IPS-18a (cell line): ENCODE measurements at regions not wholly inside any gene's neighbourhood (a gene's known extent, or its start where the extent isn't known, plus 50 kb on each side); places are given as distances from the start of the nearest gene placed in this dataset.
"Not testable (repeated sequence)": the region's sequence is repeated elsewhere in the genome, so short reads cannot be mapped to it uniquely, and the experiment has no call there.

Experiments used
- H3K27ac ChIP-seq: one replicate; pipeline ENCODE4 v1.5.1; 2013; ENCODE audit warnings: low read length
- H3K27me3 ChIP-seq: one replicate; pipeline ENCODE4 v1.6.1; 2013; ENCODE audit warnings: mild to moderate bottlenecking, low read length; ENCODE audit not compliant: control insufficient read depth, insufficient read depth
- H3K36me3 ChIP-seq: one replicate; pipeline ENCODE4 v1.6.1; 2013; ENCODE audit warnings: low read depth, low read length; ENCODE audit not compliant: control insufficient read depth
- H3K4me1 ChIP-seq: one replicate; pipeline ENCODE4 v1.6.1; 2013; ENCODE audit warnings: low read depth, low read length; ENCODE audit not compliant: control insufficient read depth
- H3K4me3 ChIP-seq: one replicate; pipeline ENCODE4 v1.5.1; 2013; ENCODE audit warnings: low read length
- H3K9ac ChIP-seq: one replicate; pipeline ENCODE4 v1.6.1; 2013; ENCODE audit warnings: mild to moderate bottlenecking, low read length, moderate library complexity
- H3K9me3 ChIP-seq: one replicate; pipeline ENCODE4 v1.6.1; 2013; ENCODE audit warnings: low read depth, low read length; ENCODE audit not compliant: control insufficient read depth

DNA sequence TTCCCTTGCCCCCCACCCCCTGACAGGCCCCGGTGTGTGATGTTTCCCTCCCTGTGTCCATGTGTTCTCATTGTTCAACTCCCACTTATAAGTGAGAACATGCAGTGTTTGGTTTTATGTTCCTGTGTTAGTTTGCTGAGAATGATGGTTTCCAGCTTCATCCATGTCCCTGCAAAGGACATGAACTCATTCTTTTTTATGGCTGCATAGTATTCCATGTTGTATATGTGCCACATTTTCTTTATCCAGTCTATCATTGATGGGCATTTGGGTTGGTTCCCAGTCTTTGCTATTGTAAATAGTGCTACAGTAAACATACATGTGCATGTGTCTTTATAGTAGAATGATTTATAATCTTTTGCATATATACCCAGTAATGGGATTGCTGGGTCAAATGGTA, 287.4 kb downstream of the UTRN start:
- not testable (repeated sequence) for H3K27me3 ChIP-seq, H3K9ac ChIP-seq, H3K4me1 ChIP-seq, H3K9me3 ChIP-seq, H3K4me3 ChIP-seq, H3K27ac ChIP-seq, H3K36me3 ChIP-seq

DNA sequence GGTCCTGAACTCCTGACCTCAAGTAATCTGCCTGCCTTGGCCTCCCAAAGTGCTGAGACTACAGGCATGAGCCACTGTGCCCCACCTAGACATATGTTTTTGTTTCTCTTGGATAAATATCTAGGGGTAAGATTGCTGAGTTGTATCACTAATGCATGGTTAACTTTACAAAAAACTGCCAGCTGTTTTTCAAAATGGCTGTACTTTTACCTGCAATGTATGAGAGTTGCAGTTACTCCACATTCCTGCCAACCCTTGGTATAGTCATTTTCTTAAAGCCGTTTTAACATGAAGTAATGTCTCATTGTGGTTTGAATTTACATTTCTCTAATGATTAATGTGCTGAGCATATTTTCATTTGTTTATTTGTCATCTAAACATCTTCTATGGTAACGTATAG, 289.7 kb downstream of the UTRN start:
- Histone ChIP-seq H3K9me3 (no peaks in the 10 kb centered on the region), H3K27ac (no peak overlapping the region), H3K9ac (no peak overlapping the region), H3K4me3 (no peak overlapping the region), H3K36me3 (no peaks in the 10 kb centered on the region), H3K4me1 (no peaks in the 10 kb centered on the region), H3K27me3 (no peaks in the 10 kb centered on the region)

DNA sequence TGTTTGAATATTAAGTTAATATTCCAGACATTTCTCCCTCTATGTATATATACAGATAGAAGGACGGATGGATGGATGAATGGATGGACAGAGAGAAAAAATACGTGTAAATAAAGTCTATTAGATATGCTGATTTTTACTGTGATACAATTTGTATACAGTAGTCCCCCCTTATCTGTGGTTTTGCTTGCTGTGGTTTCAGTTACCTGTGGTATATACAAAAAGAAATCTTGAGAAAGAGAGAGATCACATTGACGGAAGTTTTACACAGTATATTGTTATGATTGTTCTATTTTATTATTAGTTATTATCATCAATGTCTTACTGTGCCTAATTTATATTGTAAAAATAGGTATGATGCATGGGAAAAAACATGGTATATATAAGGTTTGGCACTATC, 290.2 kb downstream of the UTRN start:
- no peak overlapping the region for H3K27ac ChIP-seq
- H3K4me3 ChIP-seq, result no peak overlapping the region
- no peak overlapping the region for H3K9ac ChIP-seq
- no peaks in the 10 kb centered on the region for H3K27me3 ChIP-seq
- no peaks in the 10 kb centered on the region for H3K36me3 ChIP-seq
- no peaks in the 10 kb centered on the region for H3K4me1 ChIP-seq
- H3K9me3 ChIP-seq, result no peaks in the 10 kb centered on the region

DNA sequence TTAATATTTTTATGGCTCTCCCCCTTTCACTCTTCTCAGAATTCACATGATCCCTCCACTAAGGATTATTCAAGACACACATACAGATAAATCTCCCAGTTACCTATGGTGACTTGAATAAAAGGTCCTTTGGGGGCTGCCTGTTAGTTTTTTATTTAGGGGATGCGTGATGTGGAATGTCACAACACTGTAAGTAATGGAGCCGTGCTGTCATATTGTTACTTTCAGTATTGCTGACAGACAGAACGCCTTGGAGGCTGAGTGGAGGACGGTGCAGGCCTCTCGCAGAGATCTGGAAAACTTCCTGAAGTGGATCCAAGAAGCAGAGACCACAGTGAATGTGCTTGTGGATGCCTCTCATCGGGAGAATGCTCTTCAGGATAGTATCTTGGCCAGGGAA, 291.7 kb downstream of the UTRN start:
- Histone ChIP-seq H3K9me3 (no peaks in the 10 kb centered on the region), H3K27me3 (no peaks in the 10 kb centered on the region), H3K27ac (no peak overlapping the region), H3K4me3 (no peak overlapping the region), H3K4me1 (no peaks in the 10 kb centered on the region), H3K36me3 (no peaks in the 10 kb centered on the region), H3K9ac (no peak overlapping the region)

DNA sequence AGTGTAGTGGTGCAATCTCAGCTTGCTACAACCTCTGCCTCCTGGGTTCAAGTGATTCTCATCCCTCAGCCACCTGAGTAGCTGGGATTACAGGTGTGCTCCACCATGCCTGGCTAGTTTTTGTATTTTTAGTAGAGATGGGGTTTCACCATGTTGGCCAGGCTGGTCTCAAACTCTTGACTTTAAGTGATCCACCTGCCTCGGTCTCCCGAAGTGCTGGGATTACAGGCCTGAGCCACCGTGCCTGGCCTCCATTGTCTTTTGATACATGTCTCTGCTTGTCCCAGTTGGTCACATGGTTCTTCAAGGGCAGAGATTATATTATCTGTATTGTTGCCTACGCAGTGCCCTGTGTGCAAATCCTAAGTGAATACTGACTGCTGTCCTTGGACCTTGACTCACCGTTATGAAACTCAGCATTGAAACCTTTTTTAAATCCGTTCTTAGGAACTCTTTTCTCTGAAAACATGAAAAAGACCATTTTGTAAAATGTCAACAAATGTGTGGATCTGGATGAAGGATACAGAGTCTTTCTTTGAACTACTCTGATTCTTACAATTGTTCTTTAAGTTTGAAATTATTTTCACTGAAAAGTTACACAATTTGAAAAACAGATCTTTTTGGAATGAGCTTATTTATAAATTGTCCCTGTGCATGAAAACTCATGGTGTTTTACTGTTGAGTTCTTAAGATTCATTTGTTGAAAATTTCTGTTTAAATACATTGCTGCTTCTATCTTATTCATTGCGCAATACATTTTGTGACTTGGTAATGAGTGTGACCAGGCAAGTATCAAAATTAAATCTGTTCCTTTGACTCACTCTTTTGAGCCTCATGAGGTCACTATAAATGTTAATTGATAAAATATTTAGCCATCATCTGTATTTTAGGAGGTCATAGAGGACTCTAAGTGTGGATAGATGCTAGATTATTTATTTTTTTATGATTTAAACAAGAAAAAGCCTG, 293.5 kb downstream of the UTRN start:
- peaks cover 15% of the 10 kb centered on the region for H3K4me1 ChIP-seq
- H3K27me3 ChIP-seq, result no peaks in the 10 kb centered on the region
- no peak overlapping the region for H3K4me3 ChIP-seq
- no peaks in the 10 kb centered on the region for H3K9me3 ChIP-seq
- H3K27ac ChIP-seq, result no peak overlapping the region
- no peaks in the 10 kb centered on the region for H3K36me3 ChIP-seq
- no peak overlapping the region for H3K9ac ChIP-seq

DNA sequence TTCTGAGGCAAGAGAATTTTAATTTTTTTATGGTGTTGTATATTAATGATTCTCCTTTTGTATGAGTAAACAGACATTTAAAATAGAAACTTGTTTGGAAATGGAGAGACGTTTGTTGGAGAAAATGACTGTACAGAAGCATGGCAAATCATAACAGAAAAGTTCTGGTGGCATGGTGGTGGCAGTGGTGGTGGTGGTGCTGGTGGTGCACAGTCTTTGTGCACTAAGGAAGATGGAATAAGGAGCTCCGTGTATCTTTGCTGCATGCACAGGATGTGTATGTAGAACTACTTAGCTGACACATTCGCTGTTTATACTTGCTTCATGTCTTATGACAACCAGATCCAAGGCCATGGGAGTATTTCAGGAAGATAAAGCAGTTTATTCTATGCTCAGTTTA, 294.9 kb downstream of the UTRN start:
- no peaks in the 10 kb centered on the region for H3K9me3 ChIP-seq
- H3K27me3 ChIP-seq, result no peaks in the 10 kb centered on the region
- H3K4me3 ChIP-seq, result no peak overlapping the region

DNA sequence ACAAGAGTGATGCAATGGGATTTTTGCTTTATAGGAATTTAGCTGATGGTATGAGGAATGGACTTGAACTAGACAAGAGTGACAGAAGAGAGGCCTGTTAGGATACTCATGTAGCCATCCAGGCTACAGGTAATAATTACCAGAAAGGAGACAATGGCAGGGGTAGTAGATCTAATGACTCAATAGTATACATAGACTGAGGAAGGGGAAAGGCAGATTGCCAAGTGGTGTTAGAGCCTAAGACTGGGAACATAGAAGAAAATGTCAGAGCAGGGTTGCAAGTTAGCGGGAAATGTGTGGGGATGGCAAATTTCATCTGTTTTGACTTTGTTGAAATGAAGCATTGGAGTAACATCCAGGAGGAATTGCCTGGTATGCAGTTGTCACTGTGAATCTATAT, 295.6 kb downstream of the UTRN start:
- H3K9ac ChIP-seq, result no peak overlapping the region
- peaks cover 33% of the 10 kb centered on the region for H3K4me1 ChIP-seq
- no peak overlapping the region for H3K4me3 ChIP-seq
- H3K27me3 ChIP-seq, result no peaks in the 10 kb centered on the region
- H3K9me3 ChIP-seq, result no peaks in the 10 kb centered on the region
- H3K36me3 ChIP-seq, result no peaks in the 10 kb centered on the region
- H3K27ac ChIP-seq, result no peak overlapping the region

More for the DNA sequence above, 294.9 kb downstream of the UTRN start:
- H3K9ac ChIP-seq, result no peak overlapping the region
- no peaks in the 10 kb centered on the region for H3K36me3 ChIP-seq
- H3K4me1 ChIP-seq, result peaks cover 28% of the 10 kb centered on the region
- H3K27ac ChIP-seq, result no peak overlapping the region

DNA sequence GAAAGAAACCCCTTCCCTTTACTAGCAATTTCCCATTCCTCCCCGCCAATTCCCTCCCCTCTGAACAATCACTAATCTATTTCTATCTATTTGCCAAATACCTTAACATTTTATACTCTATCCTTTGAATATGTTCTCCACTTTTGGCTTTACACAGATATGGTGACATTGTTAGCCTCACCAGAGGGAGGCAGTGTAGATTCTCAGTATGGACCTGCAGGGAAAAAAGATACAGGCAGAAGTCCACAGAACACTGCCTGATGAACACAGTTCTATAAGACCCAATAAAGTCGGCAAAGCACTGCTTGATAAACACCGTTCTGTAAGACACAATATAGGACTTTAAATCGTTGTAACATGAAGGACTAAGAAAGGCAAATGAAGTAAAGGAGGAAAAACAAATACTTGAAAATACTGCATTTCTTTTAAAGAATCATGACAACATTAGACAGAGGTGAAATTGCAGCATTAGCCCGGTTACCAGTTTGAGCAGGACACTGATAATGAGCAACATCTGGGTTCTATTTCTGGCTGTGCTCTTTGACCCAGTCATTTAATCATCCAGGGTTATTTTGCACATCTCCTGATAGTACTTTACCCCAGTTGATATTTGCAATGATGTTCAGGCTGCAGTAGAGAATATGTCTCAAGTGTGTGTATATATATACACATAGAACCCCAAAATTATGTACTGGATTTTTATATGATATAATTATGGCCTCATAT, 296.8 kb downstream of the UTRN start:
- Histone ChIP-seq H3K4me1 (peaks cover 41% of the 10 kb centered on the region), H3K9ac (no peak overlapping the region), H3K9me3 (no peaks in the 10 kb centered on the region), H3K27me3 (no peaks in the 10 kb centered on the region), H3K4me3 (no peak overlapping the region), H3K36me3 (no peaks in the 10 kb centered on the region), H3K27ac (no peak overlapping the region)

DNA sequence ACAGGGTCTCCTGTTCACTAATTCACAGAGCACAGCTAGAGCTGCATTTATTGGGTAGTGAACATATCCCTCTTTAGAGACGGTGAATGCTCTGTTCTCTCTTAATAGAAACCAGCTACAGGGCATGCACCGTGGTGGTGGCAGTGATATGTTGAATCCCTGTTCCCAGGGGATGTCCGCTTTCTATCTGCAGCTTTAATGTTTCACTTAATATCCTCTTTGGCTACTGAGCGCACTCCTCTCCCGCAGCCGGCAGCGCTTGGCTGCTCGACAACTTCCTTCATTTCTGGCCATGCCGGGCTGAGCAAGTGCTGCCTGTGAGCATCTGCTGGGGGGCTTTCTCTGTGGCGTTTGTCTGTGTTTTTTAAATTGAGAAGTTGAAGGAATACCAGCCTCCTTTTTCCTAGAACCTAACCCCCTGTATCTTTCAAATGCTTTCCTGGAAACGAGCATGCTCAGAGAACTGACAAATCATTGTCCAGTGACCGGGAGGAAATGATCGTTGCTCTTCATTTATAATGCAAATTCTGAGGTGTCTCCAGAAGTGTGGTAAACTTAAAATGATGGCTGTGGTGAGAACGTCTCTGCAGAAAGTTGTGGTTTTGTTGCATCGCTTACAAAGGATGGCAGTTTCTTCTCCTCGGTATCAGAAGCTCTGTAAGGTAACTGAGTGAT, 297.9 kb downstream of the UTRN start:
- no peaks in the 10 kb centered on the region for H3K36me3 ChIP-seq
- H3K4me1 ChIP-seq, result peaks cover 46% of the 10 kb centered on the region
- H3K27me3 ChIP-seq, result no peaks in the 10 kb centered on the region
- peak overlapping the region; percentile 68 for H3K4me3 ChIP-seq
- H3K9me3 ChIP-seq, result no peaks in the 10 kb centered on the region
- peak overlapping the region; percentile 19 for H3K9ac ChIP-seq
- no peak overlapping the region for H3K27ac ChIP-seq

DNA sequence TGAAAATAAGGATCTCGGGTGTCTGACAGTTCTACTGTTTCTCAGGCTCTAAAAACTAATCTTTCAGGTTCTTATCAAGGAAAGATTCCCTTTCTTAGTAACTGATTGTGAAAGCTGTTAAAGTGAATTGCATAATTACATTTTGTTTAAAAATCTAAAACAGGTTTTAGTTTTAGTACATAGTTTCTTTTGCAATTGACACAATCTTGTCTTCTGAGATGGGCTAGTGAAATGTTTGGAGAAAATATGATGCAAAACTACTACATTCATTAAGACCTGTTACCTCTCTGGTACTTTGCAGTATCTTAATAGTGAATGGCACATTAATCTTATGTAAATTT, 298.4 kb downstream of the UTRN start:
- Histone ChIP-seq H3K4me1 (peaks cover 46% of the 10 kb centered on the region), H3K9me3 (no peaks in the 10 kb centered on the region), H3K4me3 (peak overlapping the region; percentile 68), H3K36me3 (no peaks in the 10 kb centered on the region), H3K27ac (no peak overlapping the region), H3K9ac (peak overlapping the region; percentile 19), H3K27me3 (no peaks in the 10 kb centered on the region)

DNA sequence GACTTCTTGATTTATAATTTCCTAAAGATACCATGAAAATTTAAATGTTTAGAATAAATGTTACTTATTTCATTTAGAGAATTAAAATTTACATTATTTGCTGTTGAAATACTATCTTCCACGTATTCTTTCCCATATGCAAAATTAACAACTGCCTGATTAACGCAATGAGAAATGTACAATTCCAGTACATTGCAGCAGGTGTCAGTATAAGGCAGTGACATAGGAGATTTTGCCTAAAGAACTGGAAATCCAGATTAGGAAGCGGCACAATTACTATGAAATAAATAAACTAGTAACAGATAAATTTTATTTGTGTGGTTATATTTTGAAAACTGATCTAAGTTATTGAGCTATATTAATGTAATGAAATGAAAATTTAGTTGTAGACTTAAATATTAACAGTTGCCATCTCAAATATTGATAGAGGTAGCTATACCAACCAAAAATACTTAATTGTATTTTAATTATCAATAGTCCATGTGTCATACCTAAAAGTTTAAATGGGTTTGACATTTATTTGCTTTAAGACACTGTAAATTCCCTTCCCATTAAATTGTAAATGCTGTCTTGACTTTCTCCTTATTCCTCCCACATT, 300.2 kb downstream of the UTRN start:
- Histone ChIP-seq H3K9ac (no peak overlapping the region), H3K27ac (peak overlapping the region; percentile 56)

More for the DNA sequence above, 300.2 kb downstream of the UTRN start:
- H3K9me3 ChIP-seq, result no peaks in the 10 kb centered on the region
- H3K4me3 ChIP-seq, result peak overlapping the region; percentile 68
- H3K4me1 ChIP-seq, result peaks cover 46% of the 10 kb centered on the region
- no peaks in the 10 kb centered on the region for H3K36me3 ChIP-seq
- no peaks in the 10 kb centered on the region for H3K27me3 ChIP-seq
